Fibroblast of lung (primary cell): ENCODE measurements at regions not wholly inside any gene's neighbourhood (a gene's known extent, or its start where the extent isn't known, plus 50 kb on each side); places are given as distances from the start of the nearest gene placed in this dataset.

Experiments
- DNase-seq, 2 donors: peaks; one replicate each; pipeline versions ENCODE4 v3.0.0 to v3.0.0-alpha.2; 2010; ENCODE audit warnings: low read depth in 2 of 2
- H2AFZ ChIP-seq: 2 replicates; pipeline ENCODE4 v1.5.1; 2012; ENCODE audit warnings: low read length, control low read depth, inconsistent platforms
- H3K27ac ChIP-seq: 2 replicates; pipeline ENCODE4 v1.5.1; 2011; ENCODE audit warnings: low read length, control low read depth; ENCODE audit not compliant: insufficient read depth
- H3K27me3 ChIP-seq: 2 replicates; pipeline ENCODE4 v1.5.1; 2011; ENCODE audit warnings: mild to moderate bottlenecking, low read length; ENCODE audit not compliant: control insufficient read depth, insufficient read depth
- H3K36me3 ChIP-seq: 2 replicates; pipeline ENCODE4 v1.5.1; 2011; ENCODE audit warnings: low read length; ENCODE audit not compliant: control insufficient read depth, insufficient read depth
- H3K4me1 ChIP-seq: 2 replicates; pipeline ENCODE4 v1.5.1; 2011; ENCODE audit warnings: low read length; ENCODE audit not compliant: control insufficient read depth, insufficient read depth; ENCODE audit errors: extremely low read depth
- H3K4me2 ChIP-seq: 2 replicates; pipeline ENCODE4 v1.5.1; 2011; ENCODE audit warnings: low read length, control low read depth; ENCODE audit not compliant: insufficient read depth; ENCODE audit errors: extremely low read depth
- H3K4me3 ChIP-seq, 4 experiments: fragments of 200-600 bp in 1 of 4; sonication (generic) in 1 of 4; replicated peaks in 1 of 4; 2 replicates each; pipeline ENCODE4 v1.5.1; 2011 to 2016; ENCODE audit warnings: low read length in 4 of 4, low read depth in 3 of 4, mild to moderate bottlenecking in 3 of 4, control low read depth in 2 of 4, inconsistent platforms in 1 of 4, mixed read lengths in 1 of 4; ENCODE audit not compliant: insufficient read depth in 1 of 4; ENCODE audit errors: control extremely low read depth in 1 of 4
- H3K79me2 ChIP-seq: 2 replicates; pipeline ENCODE4 v1.5.1; 2012; ENCODE audit warnings: mild to moderate bottlenecking, low read length, inconsistent platforms; ENCODE audit not compliant: control insufficient read depth, insufficient read depth
- H3K9ac ChIP-seq: 2 replicates; pipeline ENCODE4 v1.5.1; 2011; ENCODE audit warnings: mild to moderate bottlenecking, low read length, control low read depth; ENCODE audit not compliant: insufficient read depth
- H3K9me3 ChIP-seq: 2 replicates; pipeline ENCODE4 v1.5.1; 2012; ENCODE audit warnings: low read depth, low read length; ENCODE audit not compliant: control insufficient read depth, insufficient read depth
- H4K20me1 ChIP-seq: 2 replicates; pipeline ENCODE4 v1.5.1; 2011; ENCODE audit warnings: low read length; ENCODE audit not compliant: control insufficient read depth, insufficient read depth; ENCODE audit errors: extremely low read depth
- CTCF ChIP-seq, 2 donors: IDR thresholded peaks in 1 of 2; conservative IDR thresholded peaks in 1 of 2; 1 replicate in 1 of 2; 2 replicates in 1 of 2; pipeline ENCODE4 v1.5.1; 2011 to 2012; ENCODE audit warnings: low read length in 2 of 2, control low read depth in 1 of 2, inconsistent platforms in 1 of 2, low read depth in 1 of 2, mild to moderate bottlenecking in 1 of 2
- EZH2 ChIP-seq: IDR thresholded peaks from 2 replicates; pipeline ENCODE4 v1.5.1; 2012; ENCODE audit warnings: low read length, control low read depth, mild to moderate bottlenecking; ENCODE audit errors: missing control alignments

- no peaks in the 10 kb centered on the region for H3K4me1 ChIP-seq
- TF ChIP-seq EZH2 = no peak
- no peak overlapping the region for H3K4me3 ChIP-seq
- no peaks in the 10 kb centered on the region for H3K27me3 ChIP-seq
- H3K9ac ChIP-seq = no peak overlapping the region
- H3K36me3 ChIP-seq = no peaks in the 10 kb centered on the region
- H3K79me2 ChIP-seq = no peaks in the 10 kb centered on the region
- no peak overlapping the region for H2AFZ ChIP-seq
- DNase-seq = no peak
- no peaks in the 10 kb centered on the region for H4K20me1 ChIP-seq
- H3K27ac ChIP-seq = no peak overlapping the region
- no peaks in the 10 kb centered on the region for H3K9me3 ChIP-seq
- H3K4me2 ChIP-seq = no peak overlapping the region
These were observed 114.8 kb downstream of the TBXT start for GRCh38 chr6:166052837-166053236.

GRCh38 chr6:166050559-166050958 is 117.1 kb downstream of the TBXT start:
- H3K79me2 ChIP-seq = no peaks in the 10 kb centered on the region
- no peaks in the 10 kb centered on the region for H4K20me1 ChIP-seq
- TF ChIP-seq EZH2 (no peak), CTCF (conservative IDR thresholded peaks at IDR 0.05 in 1 of 2, IDR thresholded peaks at IDR 0.05 in 1 of 2; ENCODE audit: low read depth in 1 of 2, low read length in 2 of 2) (no peak)

GRCh38 chr6:166046982-166047381 is 120.7 kb downstream of the TBXT start:
- Histone ChIP-seq H3K79me2 (no peaks in the 10 kb centered on the region), H3K27me3 (no peaks in the 10 kb centered on the region), H3K4me1 (peaks cover 5% of the 10 kb centered on the region), H2AFZ (no peak overlapping the region), H3K9ac (no peak overlapping the region), H3K27ac (peak overlapping the region; percentile 11), H3K36me3 (no peaks in the 10 kb centered on the region), H4K20me1 (no peaks in the 10 kb centered on the region), H3K4me2 (no peak overlapping the region), H3K4me3 (no peak overlapping the region), H3K9me3 (no peaks in the 10 kb centered on the region)
- no peak for TF ChIP-seq CTCF (conservative IDR thresholded peaks at IDR 0.05 in 1 of 2, IDR thresholded peaks at IDR 0.05 in 1 of 2; ENCODE audit: low read depth in 1 of 2, low read length in 2 of 2)
- TF ChIP-seq EZH2 = no peak
- DNase-seq = no peak

More at GRCh38 chr6:166050559-166050958, 117.1 kb downstream of the TBXT start:
- H3K27ac ChIP-seq = no peak overlapping the region
- H3K9me3 ChIP-seq = no peaks in the 10 kb centered on the region
- no peak overlapping the region for H3K9ac ChIP-seq
- H3K4me1 ChIP-seq = peaks cover 2% of the 10 kb centered on the region
- no peak overlapping the region for H3K4me2 ChIP-seq
- H3K27me3 ChIP-seq = no peaks in the 10 kb centered on the region
- no peaks in the 10 kb centered on the region for H3K36me3 ChIP-seq
- no peak overlapping the region for H3K4me3 ChIP-seq
- no peak for DNase-seq
- no peak overlapping the region for H2AFZ ChIP-seq
